ENCODE measurements at regions not wholly inside any gene's neighbourhood (a gene's known extent, or its start where the extent isn't known, plus 50 kb on each side); places are given as distances from the start of the nearest gene placed in this dataset.
"Not testable (repeated sequence)": the region's sequence is repeated elsewhere in the genome, so short reads cannot be mapped to it uniquely, and the experiment has no call there.

- not testable (repeated sequence) for TF ChIP-seq POLR2A (IDR thresholded peaks at IDR 0.05)
- TF ChIP-seq, protein P1, sequence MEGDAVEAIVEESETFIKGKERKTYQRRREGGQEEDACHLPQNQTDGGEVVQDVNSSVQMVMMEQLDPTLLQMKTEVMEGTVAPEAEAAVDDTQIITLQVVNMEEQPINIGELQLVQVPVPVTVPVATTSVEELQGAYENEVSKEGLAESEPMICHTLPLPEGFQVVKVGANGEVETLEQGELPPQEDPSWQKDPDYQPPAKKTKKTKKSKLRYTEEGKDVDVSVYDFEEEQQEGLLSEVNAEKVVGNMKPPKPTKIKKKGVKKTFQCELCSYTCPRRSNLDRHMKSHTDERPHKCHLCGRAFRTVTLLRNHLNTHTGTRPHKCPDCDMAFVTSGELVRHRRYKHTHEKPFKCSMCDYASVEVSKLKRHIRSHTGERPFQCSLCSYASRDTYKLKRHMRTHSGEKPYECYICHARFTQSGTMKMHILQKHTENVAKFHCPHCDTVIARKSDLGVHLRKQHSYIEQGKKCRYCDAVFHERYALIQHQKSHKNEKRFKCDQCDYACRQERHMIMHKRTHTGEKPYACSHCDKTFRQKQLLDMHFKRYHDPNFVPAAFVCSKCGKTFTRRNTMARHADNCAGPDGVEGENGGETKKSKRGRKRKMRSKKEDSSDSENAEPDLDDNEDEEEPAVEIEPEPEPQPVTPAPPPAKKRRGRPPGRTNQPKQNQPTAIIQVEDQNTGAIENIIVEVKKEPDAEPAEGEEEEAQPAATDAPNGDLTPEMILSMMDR (IDR thresholded peaks at IDR 0.05 in 4 of 5, conservative IDR thresholded peaks at IDR 0.05 in 1 of 5): not testable (repeated sequence)
Measured at GRCh38 chr13:110967156-110967855, 52.4 kb upstream of the ANKRD10 start.

Data from gastrocnemius medialis (tissue), 4 donors.